ENCODE measurements at regions not wholly inside any gene's neighbourhood (a gene's known extent, or its start where the extent isn't known, plus 50 kb on each side); places are given as distances from the start of the nearest gene placed in this dataset.

DNA sequence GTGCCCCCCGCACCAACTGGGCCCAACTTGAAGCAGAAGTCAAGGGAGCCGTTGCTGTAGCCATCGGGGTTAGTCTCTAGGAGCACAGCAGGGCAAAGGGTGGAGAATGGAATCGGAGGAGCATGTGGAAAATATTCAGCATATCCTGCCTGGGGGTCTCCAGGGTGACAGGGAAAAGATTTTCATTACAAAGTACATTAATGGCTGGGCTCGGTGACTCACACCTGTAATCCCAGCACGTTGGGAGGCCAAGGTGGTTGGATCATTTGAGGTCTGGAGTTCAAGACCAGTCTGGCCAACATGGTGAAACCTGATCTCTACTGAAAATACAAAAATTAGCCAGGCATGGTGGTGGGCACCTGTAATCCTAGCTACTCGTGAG lies 53.8 kb upstream of the ABLIM1 start:
- H3K27ac ChIP-seq = no peak overlapping the region
- WGBS, 2 donors (ENCODE audit: low coverage in 1 of 2) = 93% methylated on average over 3 to 7 of the region's 7 CpGs
- no peak for TF ChIP-seq POLR2A (IDR thresholded peaks at IDR 0.05)
- TF ChIP-seq POLR2AphosphoS5 (IDR thresholded peaks at IDR 0.05) = no peak
- TF ChIP-seq EP300 (IDR thresholded peaks at IDR 0.05; ENCODE audit: low read depth) = no peak
- TF ChIP-seq, protein P1, sequence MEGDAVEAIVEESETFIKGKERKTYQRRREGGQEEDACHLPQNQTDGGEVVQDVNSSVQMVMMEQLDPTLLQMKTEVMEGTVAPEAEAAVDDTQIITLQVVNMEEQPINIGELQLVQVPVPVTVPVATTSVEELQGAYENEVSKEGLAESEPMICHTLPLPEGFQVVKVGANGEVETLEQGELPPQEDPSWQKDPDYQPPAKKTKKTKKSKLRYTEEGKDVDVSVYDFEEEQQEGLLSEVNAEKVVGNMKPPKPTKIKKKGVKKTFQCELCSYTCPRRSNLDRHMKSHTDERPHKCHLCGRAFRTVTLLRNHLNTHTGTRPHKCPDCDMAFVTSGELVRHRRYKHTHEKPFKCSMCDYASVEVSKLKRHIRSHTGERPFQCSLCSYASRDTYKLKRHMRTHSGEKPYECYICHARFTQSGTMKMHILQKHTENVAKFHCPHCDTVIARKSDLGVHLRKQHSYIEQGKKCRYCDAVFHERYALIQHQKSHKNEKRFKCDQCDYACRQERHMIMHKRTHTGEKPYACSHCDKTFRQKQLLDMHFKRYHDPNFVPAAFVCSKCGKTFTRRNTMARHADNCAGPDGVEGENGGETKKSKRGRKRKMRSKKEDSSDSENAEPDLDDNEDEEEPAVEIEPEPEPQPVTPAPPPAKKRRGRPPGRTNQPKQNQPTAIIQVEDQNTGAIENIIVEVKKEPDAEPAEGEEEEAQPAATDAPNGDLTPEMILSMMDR (IDR thresholded peaks at IDR 0.05) = no peak
- no peaks in the 10 kb centered on the region for H3K9me3 ChIP-seq
- peaks cover 7 to 26% (median 11%) of the 10 kb centered on the region in 4 donors for H3K4me1 ChIP-seq
- no peak overlapping the region for H3K4me3 ChIP-seq
- no peaks in the 10 kb centered on the region for H3K27me3 ChIP-seq
- no peak for DNase-seq
- H3K36me3 ChIP-seq = no peaks in the 10 kb centered on the region
- intact Hi-C loops (cut with DNase I; ENCODE audit: low total_unique reads) = no loop called here
- in situ Hi-C loops (cut with MboI; ENCODE audit: low pct_ligation_motif_present in 1 of 4, low pct_unique_long_range_greater_than_20kb in 1 of 4, low sequenced_read_pairs in 3 of 4) = no loop called here

DNA sequence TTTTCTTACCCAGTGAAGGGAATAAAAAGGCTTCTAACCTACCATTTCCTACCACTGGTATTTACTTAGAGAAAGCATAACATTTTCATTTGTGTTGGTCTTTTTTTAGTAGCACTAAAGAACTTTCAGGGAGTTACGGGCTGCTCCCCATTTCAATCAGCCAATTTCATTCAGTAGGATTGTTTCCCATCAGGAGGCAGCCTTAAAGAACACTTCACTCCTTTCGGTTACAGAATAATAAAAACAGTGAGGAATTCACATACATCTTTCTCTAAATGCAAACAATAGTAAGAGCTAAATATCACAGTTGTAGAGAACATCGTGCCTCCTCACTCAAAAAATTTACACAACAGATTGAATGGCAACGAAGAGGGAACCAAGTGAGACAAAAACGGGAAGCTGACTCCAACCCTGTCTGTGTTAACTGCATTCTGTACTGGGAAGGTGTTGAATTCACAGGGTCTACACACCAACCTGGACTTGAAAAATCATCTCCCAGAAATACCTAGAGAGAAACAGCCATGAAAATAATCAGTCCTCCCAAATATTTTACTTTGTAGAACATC lies 55.5 kb upstream of the ABLIM1 start:
- no peak overlapping the region for H3K4me3 ChIP-seq
- H3K4me1 ChIP-seq = peaks cover 7 to 27% (median 11%) of the 10 kb centered on the region in 4 donors
- H3K36me3 ChIP-seq = no peaks in the 10 kb centered on the region
- no peak for DNase-seq
- intact Hi-C loops (cut with DNase I; ENCODE audit: low total_unique reads) = no loop called here
- H3K27ac ChIP-seq = peak overlapping the region in 3 of 4 donors; percentile 4 to 28 (median 10)
- 54 to 65% methylated on average over 5 of the region's 5 CpGs for WGBS, 2 donors (ENCODE audit: low coverage in 1 of 2)
- no peak for TF ChIP-seq POLR2A (IDR thresholded peaks at IDR 0.05)
- no peak for TF ChIP-seq EP300 (IDR thresholded peaks at IDR 0.05; ENCODE audit: low read depth)
- TF ChIP-seq, protein P1 (IDR thresholded peaks at IDR 0.05) = no peak
- TF ChIP-seq POLR2AphosphoS5 (IDR thresholded peaks at IDR 0.05) = no peak
- in situ Hi-C loops (cut with MboI; ENCODE audit: low pct_ligation_motif_present in 1 of 4, low pct_unique_long_range_greater_than_20kb in 1 of 4, low sequenced_read_pairs in 3 of 4) = no loop called here
- H3K9me3 ChIP-seq = no peaks in the 10 kb centered on the region
- no peaks in the 10 kb centered on the region for H3K27me3 ChIP-seq

DNA sequence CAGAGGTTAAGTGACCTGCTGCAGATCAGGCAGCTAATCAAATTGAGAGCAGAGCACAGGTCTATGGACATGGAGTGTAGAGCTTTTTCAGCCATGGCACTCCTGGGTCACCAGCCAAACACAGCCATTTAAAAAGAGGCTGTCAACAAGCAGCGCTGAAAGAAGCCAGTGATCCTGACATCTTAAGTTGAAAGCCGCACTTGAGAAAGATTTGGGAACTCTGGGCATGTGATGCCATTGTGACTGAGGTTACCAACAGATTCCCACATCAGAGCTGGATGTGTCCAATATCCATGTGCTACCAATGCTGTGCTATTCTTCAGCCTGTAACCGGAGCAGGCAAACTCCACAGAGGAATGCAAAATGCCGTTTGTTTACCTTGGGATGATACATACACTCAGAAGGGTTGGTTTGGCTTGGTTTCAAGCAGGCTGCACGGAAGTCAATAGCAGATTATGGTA lies 56.2 kb upstream of the ABLIM1 start:
- in situ Hi-C loops (cut with MboI; ENCODE audit: low pct_ligation_motif_present in 1 of 4, low pct_unique_long_range_greater_than_20kb in 1 of 4, low sequenced_read_pairs in 3 of 4) = no loop called here
- Histone ChIP-seq H3K9me3 (no peaks in the 10 kb centered on the region), H3K36me3 (no peaks in the 10 kb centered on the region), H3K4me1 (peaks cover 7 to 34% (median 15%) of the 10 kb centered on the region in 4 donors), H3K4me3 (no peak overlapping the region), H3K27ac (peak overlapping the region; percentile 4 to 46 (median 19)), H3K27me3 (no peaks in the 10 kb centered on the region)
- WGBS, 2 donors (ENCODE audit: low coverage in 1 of 2) = 18 to 31% methylated on average over 5 of the region's 5 CpGs
- TF ChIP-seq POLR2AphosphoS5 (IDR thresholded peaks at IDR 0.05) (peak in 2 of 3 donors; percentile 16 to 39), POLR2A (IDR thresholded peaks at IDR 0.05) (no peak)
- intact Hi-C loops (cut with DNase I; ENCODE audit: low total_unique reads) = no loop called here
- peak; percentile 38 for DNase-seq

DNA sequence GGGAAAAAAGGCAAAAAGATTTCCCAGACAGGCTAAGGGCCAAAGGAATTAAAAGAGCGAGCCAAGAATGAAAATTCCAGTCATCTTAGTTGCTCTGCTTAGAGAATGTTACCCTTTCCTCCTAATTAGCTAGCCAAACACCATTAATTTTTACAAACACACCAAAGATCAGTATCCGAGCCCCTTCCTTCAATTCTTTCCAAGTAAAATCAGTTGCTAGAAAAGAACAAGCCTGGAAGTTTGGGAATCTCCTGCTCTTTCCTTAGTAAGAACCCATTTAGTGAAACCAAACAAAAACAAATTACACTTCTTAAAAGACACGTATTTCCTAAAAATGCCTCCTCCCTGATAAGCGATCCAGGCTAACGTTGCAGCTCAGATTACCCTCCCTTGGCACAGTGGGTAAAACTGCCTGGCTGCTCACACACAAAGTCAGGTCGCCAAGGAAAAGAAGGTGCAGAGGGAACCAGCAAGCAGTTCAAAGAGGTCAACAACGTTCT lies 57.1 kb upstream of the ABLIM1 start:
- Histone ChIP-seq H3K36me3 (no peaks in the 10 kb centered on the region), H3K27me3 (no peaks in the 10 kb centered on the region), H3K9me3 (no peaks in the 10 kb centered on the region), H3K4me1 (peaks cover 7 to 34% (median 15%) of the 10 kb centered on the region in 4 donors), H3K27ac (peak overlapping the region in 3 of 4 donors; percentile 4 to 46 (median 10)), H3K4me3 (no peak overlapping the region)
- DNase-seq = no peak
- WGBS, 2 donors (ENCODE audit: low coverage in 1 of 2) = 36 to 65% methylated on average over 7 of the region's 7 CpGs
- TF ChIP-seq POLR2A (IDR thresholded peaks at IDR 0.05) = no peak
- TF ChIP-seq, protein P1 (IDR thresholded peaks at IDR 0.05) = no peak
- TF ChIP-seq EP300 (IDR thresholded peaks at IDR 0.05; ENCODE audit: low read depth) = no peak
- TF ChIP-seq POLR2AphosphoS5 (IDR thresholded peaks at IDR 0.05) = no peak
- intact Hi-C loops (cut with DNase I; ENCODE audit: low total_unique reads) = no loop called here
- in situ Hi-C loops (cut with MboI; ENCODE audit: low pct_ligation_motif_present in 1 of 4, low pct_unique_long_range_greater_than_20kb in 1 of 4, low sequenced_read_pairs in 3 of 4) = no loop called here
